Activated naive CD8-positive, alpha-beta T cell treated with anti-CD3 and anti-CD28 coated beads, Interleukin-2, amount 10 ng/mL, durations not matched to agents 7 days and 5 days (primary cell): ENCODE measurements at regions not wholly inside any gene's neighbourhood (a gene's known extent, or its start where the extent isn't known, plus 50 kb on each side); places are given as distances from the start of the nearest gene placed in this dataset.

Experiments
- ATAC-seq: fragments of 150-1000 bp; cut with Tn5 transposase; one replicate; pipeline ENCODE4 v1.10.0; 2021; ENCODE audit warnings: low read depth, moderate library complexity
- POLR2A ChIA-PET: fragments of 350-600 bp; sonication (Branson Sonifier 250); formaldehyde crosslinking; loops from one replicate; lab custom pipeline; 2021; ENCODE audit warnings: antibody characterized with exemption; lab: Charles Lee
- DNase-seq: peaks from one replicate; pipeline ENCODE4 v3.0.0; 2021
- H3K27ac Mint-ChIP-seq: one replicate; pipeline ENCODE4 v1.8.0; 2022; ENCODE audit warnings: mild to moderate bottlenecking, mixed read lengths
- H3K27me3 Mint-ChIP-seq: one replicate; pipeline ENCODE4 v1.8.0; 2022; ENCODE audit warnings: mild to moderate bottlenecking, moderate library complexity, mixed read lengths
- H3K36me3 Mint-ChIP-seq: one replicate; pipeline ENCODE4 v1.8.0; 2021; ENCODE audit warnings: mild to moderate bottlenecking, mixed read lengths
- H3K4me1 Mint-ChIP-seq: one replicate; pipeline ENCODE4 v1.8.0; 2021; ENCODE audit warnings: mixed read lengths
- H3K4me3 Mint-ChIP-seq: one replicate; pipeline ENCODE4 v1.8.0; 2022; ENCODE audit warnings: mild to moderate bottlenecking, moderate library complexity, mixed read lengths
- H3K9me3 Mint-ChIP-seq: one replicate; pipeline ENCODE4 v1.8.0; 2021; ENCODE audit warnings: mixed read lengths

DNA sequence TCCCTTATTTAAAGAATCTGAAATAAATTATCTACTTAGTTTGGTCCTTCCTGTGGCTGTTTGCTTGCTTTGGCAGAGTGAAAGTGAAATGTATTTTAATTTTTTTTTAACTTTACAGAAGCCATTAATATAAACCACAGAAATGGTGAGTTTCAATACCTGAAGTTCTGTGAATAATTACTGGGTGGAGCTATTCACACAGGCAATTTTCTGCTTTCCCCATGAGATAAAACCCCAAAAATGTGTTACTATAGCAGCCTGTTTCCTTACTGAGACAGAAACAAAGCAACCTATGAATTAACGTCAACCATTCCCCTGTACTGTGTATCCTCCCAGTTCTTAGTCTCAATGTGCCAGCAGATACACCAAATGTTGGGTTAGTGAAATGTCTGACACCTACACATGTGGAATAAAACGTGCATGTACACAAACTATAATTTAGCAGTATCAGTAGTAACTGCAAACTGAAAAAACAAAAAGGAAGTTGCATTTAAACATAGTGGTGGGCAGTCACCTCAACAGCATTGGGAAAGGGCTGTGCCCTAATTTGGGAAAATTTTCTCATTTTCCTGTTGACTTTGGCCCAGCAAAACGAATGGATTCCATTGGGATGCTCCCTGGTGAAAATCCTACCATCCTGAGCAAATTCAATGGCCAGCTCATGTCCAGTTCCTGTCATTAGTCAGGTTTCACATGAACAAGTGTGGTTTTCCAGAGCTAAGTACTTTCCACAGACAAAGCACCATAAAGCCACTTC is 73.1 kb upstream of the RMDN2 start:
- ATAC-seq (peak; percentile 55), DNase-seq (no peak)
- H3K27ac Mint-ChIP-seq = peak overlapping the region; percentile 68
- no peaks in the 10 kb centered on the region for H3K36me3 Mint-ChIP-seq
- peaks cover 9% of the 10 kb centered on the region for H3K27me3 Mint-ChIP-seq
- peaks cover 23% of the 10 kb centered on the region for H3K4me1 Mint-ChIP-seq
- no peaks in the 10 kb centered on the region for H3K9me3 Mint-ChIP-seq
- POLR2A ChIA-PET = no interaction called here
- peak overlapping the region; percentile 36 for H3K4me3 Mint-ChIP-seq

GRCh38 chr2:37852585-37853014 is 72.5 kb upstream of the RMDN2 start:
- Mint-ChIP-seq H3K27ac (no peak overlapping the region), H3K4me3 (no peak overlapping the region), H3K4me1 (peaks cover 23% of the 10 kb centered on the region), H3K9me3 (no peaks in the 10 kb centered on the region), H3K36me3 (no peaks in the 10 kb centered on the region), H3K27me3 (peaks cover 9% of the 10 kb centered on the region)
- POLR2A ChIA-PET = no interaction called here
- ATAC-seq (no peak), DNase-seq (no peak)

DNA sequence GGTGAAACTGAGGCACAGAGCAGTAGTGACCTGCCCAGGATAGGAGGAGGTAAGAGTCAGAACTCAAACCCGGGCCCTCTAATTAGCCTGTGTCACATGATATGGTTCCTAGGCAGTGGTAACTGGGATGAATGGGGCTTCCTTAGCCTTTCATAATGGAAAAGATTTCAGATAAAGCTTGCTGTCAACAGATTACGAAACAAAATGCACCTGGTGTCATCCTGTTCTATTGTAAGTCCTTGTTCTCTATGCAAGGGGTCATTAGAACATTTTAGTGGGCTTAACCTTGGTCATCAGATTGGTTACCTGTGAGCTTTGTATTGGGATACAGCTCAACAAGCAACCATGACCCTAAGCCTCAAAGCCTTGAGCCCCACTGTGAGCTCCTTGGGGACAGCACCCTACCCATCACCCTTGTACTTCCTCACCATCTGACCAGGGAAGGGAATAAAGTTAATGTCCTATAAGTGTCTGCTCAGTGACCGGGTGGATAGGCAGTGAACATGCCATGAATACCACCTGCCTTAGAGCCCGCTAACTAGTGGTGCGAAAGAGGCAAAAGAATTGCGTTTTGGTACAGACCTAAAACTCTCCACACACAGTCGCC is 70.3 kb upstream of the RMDN2 start:
- Mint-ChIP-seq H3K4me3 (no peak overlapping the region), H3K27ac (no peak overlapping the region), H3K27me3 (peaks cover 9% of the 10 kb centered on the region), H3K36me3 (no peaks in the 10 kb centered on the region), H3K4me1 (peaks cover 23% of the 10 kb centered on the region), H3K9me3 (peaks cover 2% of the 10 kb centered on the region)
- no peak for ATAC-seq
- POLR2A ChIA-PET = no interaction called here
- no peak for DNase-seq

GRCh38 chr2:37855283-37856041 is 69.6 kb upstream of the RMDN2 start:
- H3K4me1 Mint-ChIP-seq = peaks cover 16% of the 10 kb centered on the region

GRCh38 chr2:37856101-37856751 is 68.9 kb upstream of the RMDN2 start:
- ATAC-seq (no peak), DNase-seq (no peak)
- peaks cover 2% of the 10 kb centered on the region for H3K9me3 Mint-ChIP-seq
- peaks cover 9% of the 10 kb centered on the region for H3K27me3 Mint-ChIP-seq
- no peak overlapping the region for H3K27ac Mint-ChIP-seq
- POLR2A ChIA-PET = no interaction called here
- H3K36me3 Mint-ChIP-seq = no peaks in the 10 kb centered on the region
- H3K4me1 Mint-ChIP-seq = peaks cover 12% of the 10 kb centered on the region
- no peak overlapping the region for H3K4me3 Mint-ChIP-seq

More at GRCh38 chr2:37855283-37856041, 69.6 kb upstream of the RMDN2 start:
- POLR2A ChIA-PET = no interaction called here
- Mint-ChIP-seq H3K9me3 (peaks cover 2% of the 10 kb centered on the region), H3K36me3 (no peaks in the 10 kb centered on the region), H3K27me3 (peaks cover 9% of the 10 kb centered on the region), H3K27ac (no peak overlapping the region), H3K4me3 (no peak overlapping the region)
- no peak for ATAC-seq
- no peak for DNase-seq

- H3K4me1 Mint-ChIP-seq = peaks cover 3% of the 10 kb centered on the region
- DNase-seq (no peak), ATAC-seq (no peak)
- POLR2A ChIA-PET = no interaction called here
- H3K4me3 Mint-ChIP-seq = no peak overlapping the region
- H3K27ac Mint-ChIP-seq = no peak overlapping the region
- H3K36me3 Mint-ChIP-seq = no peaks in the 10 kb centered on the region
- peaks cover 12% of the 10 kb centered on the region for H3K27me3 Mint-ChIP-seq
- H3K9me3 Mint-ChIP-seq = peaks cover 2% of the 10 kb centered on the region
These were observed 67.3 kb upstream of the RMDN2 start for GRCh38 chr2:37857575-37858399.

DNA sequence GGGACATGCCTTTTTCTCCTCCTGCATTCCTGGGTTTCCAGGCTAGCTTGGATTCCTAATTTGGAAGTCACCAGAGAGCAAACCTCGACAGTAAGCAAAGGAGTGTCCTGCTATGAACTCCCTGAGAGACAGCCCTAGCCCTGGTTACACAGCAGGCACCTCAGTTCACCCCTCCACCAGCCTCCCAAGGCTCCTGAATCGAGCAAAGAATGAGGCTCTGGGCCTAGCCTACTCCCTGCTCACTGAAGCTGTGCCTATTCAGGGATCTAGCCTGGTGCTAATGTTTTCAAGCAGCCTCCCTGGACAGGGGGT is 66.7 kb upstream of the RMDN2 start:
- DNase-seq (no peak), ATAC-seq (no peak)
- POLR2A ChIA-PET = no interaction called here
- H3K4me3 Mint-ChIP-seq = no peak overlapping the region
- no peak overlapping the region for H3K27ac Mint-ChIP-seq
- H3K9me3 Mint-ChIP-seq = peaks cover 2% of the 10 kb centered on the region
- H3K36me3 Mint-ChIP-seq = no peaks in the 10 kb centered on the region
- H3K4me1 Mint-ChIP-seq = peaks cover 3% of the 10 kb centered on the region
- H3K27me3 Mint-ChIP-seq = peaks cover 14% of the 10 kb centered on the region

- Mint-ChIP-seq H3K36me3 (no peaks in the 10 kb centered on the region), H3K9me3 (peaks cover 2% of the 10 kb centered on the region), H3K27ac (no peak overlapping the region), H3K4me1 (peaks cover 3% of the 10 kb centered on the region), H3K27me3 (peaks cover 18% of the 10 kb centered on the region), H3K4me3 (no peak overlapping the region)
- DNase-seq = no peak
- no peak for ATAC-seq
- POLR2A ChIA-PET = no interaction called here
These were observed 66.3 kb upstream of the RMDN2 start for GRCh38 chr2:37858725-37859267.

DNA sequence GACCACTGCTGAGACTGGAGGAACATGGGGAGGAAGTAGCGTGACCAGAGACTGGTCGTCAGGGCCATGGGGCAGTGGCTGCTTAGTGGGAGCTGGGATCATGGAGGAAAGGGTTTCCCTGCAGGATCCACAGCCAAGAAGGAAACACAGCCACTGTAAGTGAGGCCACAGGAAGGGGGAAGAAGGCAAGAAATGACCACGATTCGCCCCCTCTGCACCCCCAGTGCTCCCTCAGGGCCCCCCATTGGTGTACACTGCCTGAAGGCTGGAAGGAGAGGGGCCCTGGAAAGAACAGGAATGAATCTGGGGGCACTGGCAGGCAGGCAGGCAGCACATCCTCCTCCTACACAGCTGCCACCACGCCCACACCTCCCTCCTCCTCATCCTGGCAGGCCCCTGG is 62.5 kb upstream of the RMDN2 start:
- no peaks in the 10 kb centered on the region for H3K36me3 Mint-ChIP-seq
- H3K9me3 Mint-ChIP-seq = peaks cover 2% of the 10 kb centered on the region
- POLR2A ChIA-PET = no interaction called here
- DNase-seq = no peak
- no peak overlapping the region for H3K27ac Mint-ChIP-seq
- H3K27me3 Mint-ChIP-seq = peaks cover 14% of the 10 kb centered on the region
- H3K4me3 Mint-ChIP-seq = no peak overlapping the region
- no peak for ATAC-seq
- H3K4me1 Mint-ChIP-seq = no peaks in the 10 kb centered on the region

DNA sequence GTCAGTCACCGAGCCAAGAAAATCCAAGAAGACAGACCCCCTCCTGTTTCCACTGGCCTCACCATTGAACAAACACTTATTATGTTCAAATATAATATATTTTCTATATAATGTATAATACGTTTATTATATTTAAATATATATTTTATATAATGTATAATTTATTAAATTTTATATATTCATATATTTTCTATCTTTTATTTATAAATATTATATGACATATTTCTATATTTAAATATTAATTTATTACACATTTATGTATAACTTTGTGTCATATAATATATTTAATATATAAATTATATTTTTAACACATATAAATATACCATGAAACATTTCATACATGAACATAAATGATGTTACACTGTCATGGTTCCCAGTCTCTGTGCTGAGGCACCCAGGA is 60.9 kb upstream of the RMDN2 start:
- Mint-ChIP-seq H3K4me1 (no peaks in the 10 kb centered on the region), H3K9me3 (peaks cover 2% of the 10 kb centered on the region), H3K4me3 (no peak overlapping the region), H3K27ac (no peak overlapping the region), H3K27me3 (peaks cover 14% of the 10 kb centered on the region), H3K36me3 (no peaks in the 10 kb centered on the region)
- ATAC-seq (no peak), DNase-seq (no peak)
- POLR2A ChIA-PET = no interaction called here

DNA sequence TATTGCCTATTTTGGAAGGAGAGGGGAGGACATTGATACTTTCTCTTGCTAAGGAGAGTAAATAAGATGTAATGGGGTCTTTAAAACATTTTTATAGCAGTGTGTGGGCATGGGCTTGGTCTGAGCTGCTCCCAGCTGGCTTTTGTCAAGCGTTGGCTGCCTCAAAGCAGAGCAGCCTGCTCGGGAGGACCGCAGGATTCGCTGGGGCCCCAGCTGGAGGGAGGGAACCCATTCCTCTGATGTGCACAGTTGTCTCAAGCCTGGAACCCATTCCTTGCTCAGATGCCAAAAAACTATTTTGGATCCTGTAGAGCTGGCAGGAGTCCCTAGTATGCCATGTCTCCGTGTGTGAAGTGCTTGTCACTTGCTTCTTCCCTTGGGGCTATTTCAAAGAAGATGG is 59.4 kb upstream of the RMDN2 start:
- peaks cover 14% of the 10 kb centered on the region for H3K27me3 Mint-ChIP-seq
- DNase-seq = no peak

GRCh38 chr2:37866171-37866934 is 58.7 kb upstream of the RMDN2 start:
- Mint-ChIP-seq H3K9me3 (no peaks in the 10 kb centered on the region), H3K36me3 (no peaks in the 10 kb centered on the region), H3K27ac (no peak overlapping the region), H3K4me1 (peaks cover 2% of the 10 kb centered on the region), H3K27me3 (peaks cover 14% of the 10 kb centered on the region), H3K4me3 (no peak overlapping the region)
- ATAC-seq (no peak), DNase-seq (no peak)
- POLR2A ChIA-PET = no interaction called here

More for the DNA sequence above, 59.4 kb upstream of the RMDN2 start:
- no peaks in the 10 kb centered on the region for H3K4me1 Mint-ChIP-seq
- H3K27ac Mint-ChIP-seq = no peak overlapping the region
- no peaks in the 10 kb centered on the region for H3K9me3 Mint-ChIP-seq
- H3K4me3 Mint-ChIP-seq = no peak overlapping the region
- no peaks in the 10 kb centered on the region for H3K36me3 Mint-ChIP-seq
- POLR2A ChIA-PET = no interaction called here
- ATAC-seq = no peak
